ENCODE measurements at regions not wholly inside any gene's neighbourhood (a gene's known extent, or its start where the extent isn't known, plus 50 kb on each side); places are given as distances from the start of the nearest gene placed in this dataset.

DNA sequence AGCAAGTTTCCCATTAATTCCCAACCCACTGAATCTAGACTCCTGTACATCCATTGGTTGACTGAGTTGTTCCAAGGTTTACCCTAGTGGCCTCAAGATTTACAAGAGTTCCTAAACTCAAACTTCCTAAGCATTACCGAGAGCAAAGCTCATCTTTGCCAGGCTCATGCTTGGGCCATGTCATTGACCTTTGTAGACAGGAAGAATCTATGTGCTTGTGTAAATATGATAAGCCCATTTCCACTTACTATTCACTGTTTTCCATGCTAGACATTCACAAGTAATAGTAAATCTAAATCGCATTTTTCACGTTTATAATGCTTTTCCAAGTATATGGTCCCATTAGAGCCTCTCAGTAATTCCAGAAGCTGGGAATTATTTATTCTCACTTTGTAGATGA is 534.5 kb upstream of the CLINT1 start:
- Mint-ChIP-seq H3K27ac (no peak overlapping the region), H3K27me3 (no peaks in the 10 kb centered on the region), H3K9me3 (no peaks in the 10 kb centered on the region), H3K4me1 (ENCODE audit: low read depth) (no peaks in the 10 kb centered on the region), H3K36me3 (ENCODE audit: low read depth) (no peaks in the 10 kb centered on the region), H3K4me3 (no peak overlapping the region)
- DNase-seq (no peak), ATAC-seq (ENCODE audit: poor library complexity) (no peak)
- Histone ChIP-seq H3K27ac (ENCODE audit: low read depth in 1 of 2, low read length in 2 of 2) (no peak overlapping the region), H3K4me3 (ENCODE audit: low read length) (no peak overlapping the region), H3K36me3 (ENCODE audit: insufficient read depth, low read length) (no peaks in the 10 kb centered on the region), H3K9me3 (ENCODE audit: control insufficient read depth in 1 of 2, insufficient read depth in 1 of 2, low read length in 2 of 2) (no peaks in the 10 kb centered on the region), H3K4me1 (ENCODE audit: insufficient read depth, low read length) (no peaks in the 10 kb centered on the region), H3K27me3 (ENCODE audit: control insufficient read depth in 1 of 2, insufficient read depth in 2 of 2, low read length in 2 of 2) (no peaks in the 10 kb centered on the region)
- TF ChIP-seq, protein P1, sequence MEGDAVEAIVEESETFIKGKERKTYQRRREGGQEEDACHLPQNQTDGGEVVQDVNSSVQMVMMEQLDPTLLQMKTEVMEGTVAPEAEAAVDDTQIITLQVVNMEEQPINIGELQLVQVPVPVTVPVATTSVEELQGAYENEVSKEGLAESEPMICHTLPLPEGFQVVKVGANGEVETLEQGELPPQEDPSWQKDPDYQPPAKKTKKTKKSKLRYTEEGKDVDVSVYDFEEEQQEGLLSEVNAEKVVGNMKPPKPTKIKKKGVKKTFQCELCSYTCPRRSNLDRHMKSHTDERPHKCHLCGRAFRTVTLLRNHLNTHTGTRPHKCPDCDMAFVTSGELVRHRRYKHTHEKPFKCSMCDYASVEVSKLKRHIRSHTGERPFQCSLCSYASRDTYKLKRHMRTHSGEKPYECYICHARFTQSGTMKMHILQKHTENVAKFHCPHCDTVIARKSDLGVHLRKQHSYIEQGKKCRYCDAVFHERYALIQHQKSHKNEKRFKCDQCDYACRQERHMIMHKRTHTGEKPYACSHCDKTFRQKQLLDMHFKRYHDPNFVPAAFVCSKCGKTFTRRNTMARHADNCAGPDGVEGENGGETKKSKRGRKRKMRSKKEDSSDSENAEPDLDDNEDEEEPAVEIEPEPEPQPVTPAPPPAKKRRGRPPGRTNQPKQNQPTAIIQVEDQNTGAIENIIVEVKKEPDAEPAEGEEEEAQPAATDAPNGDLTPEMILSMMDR (IDR thresholded peaks at IDR 0.05) = no peak
- CTCF ChIA-PET = no interaction called here
- intact Hi-C loops (cut with DNase I, micrococcal nuclease) = no loop called here
- POLR2A ChIA-PET = no interaction called here

DNA sequence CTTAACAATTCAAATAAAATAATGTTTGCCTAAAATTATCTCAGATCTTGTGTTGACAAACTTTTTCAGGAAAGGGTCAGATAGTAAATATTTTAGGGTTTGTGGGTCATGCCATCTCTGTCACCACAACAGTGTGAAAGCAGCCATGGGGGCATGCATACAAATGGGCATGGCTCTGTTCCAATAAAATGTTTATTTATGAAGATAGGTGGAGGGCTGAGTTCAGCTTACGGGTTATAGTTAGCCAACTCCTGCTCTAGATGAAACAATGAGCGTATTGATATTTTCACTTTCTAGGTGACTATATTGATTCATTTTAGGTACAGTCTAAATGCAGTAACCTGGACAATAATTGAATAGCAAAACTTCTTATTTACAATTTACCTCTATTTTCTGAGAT is 533.8 kb upstream of the CLINT1 start:
- intact Hi-C loops (cut with DNase I, micrococcal nuclease) = no loop called here
- no peak overlapping the region for H3K27ac ChIP-seq (ENCODE audit: low read depth in 1 of 2, low read length in 2 of 2)
- no peaks in the 10 kb centered on the region for H3K9me3 ChIP-seq (ENCODE audit: control insufficient read depth in 1 of 2, insufficient read depth in 1 of 2, low read length in 2 of 2)
- Mint-ChIP-seq H3K36me3 (ENCODE audit: low read depth) (no peaks in the 10 kb centered on the region), H3K27me3 (no peaks in the 10 kb centered on the region), H3K4me1 (ENCODE audit: low read depth) (no peaks in the 10 kb centered on the region), H3K9me3 (no peaks in the 10 kb centered on the region), H3K27ac (no peak overlapping the region), H3K4me3 (no peak overlapping the region)
- TF ChIP-seq, protein P1 (IDR thresholded peaks at IDR 0.05) = no peak
- H3K4me3 ChIP-seq (ENCODE audit: low read length) = no peak overlapping the region
- ChIA-PET POLR2A (no interaction called here), CTCF (no interaction called here)
- DNase-seq (no peak), ATAC-seq (ENCODE audit: poor library complexity) (no peak)
- no peaks in the 10 kb centered on the region for H3K36me3 ChIP-seq (ENCODE audit: insufficient read depth, low read length)
- no peaks in the 10 kb centered on the region for H3K4me1 ChIP-seq (ENCODE audit: insufficient read depth, low read length)
- no peaks in the 10 kb centered on the region for H3K27me3 ChIP-seq (ENCODE audit: control insufficient read depth in 1 of 2, insufficient read depth in 2 of 2, low read length in 2 of 2)

DNA sequence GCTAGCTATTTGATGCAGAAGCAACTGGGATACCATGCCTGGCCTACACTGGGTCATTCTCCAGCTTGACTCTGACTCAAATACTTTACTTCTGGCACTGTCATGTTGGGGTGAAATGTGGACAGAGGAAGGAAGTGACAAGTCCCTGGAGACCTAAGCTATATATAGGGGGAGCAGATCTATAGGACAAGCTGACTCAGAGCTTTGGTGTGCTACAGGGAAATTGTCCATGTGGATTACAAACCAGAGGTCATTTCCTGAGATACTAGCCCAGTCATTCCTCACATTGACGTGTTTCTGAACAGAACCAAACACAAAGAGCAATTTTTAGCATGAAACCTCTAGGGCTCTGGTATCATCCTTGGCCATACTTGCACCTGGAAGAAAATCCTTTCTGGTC is 531.6 kb upstream of the CLINT1 start:
- TF ChIP-seq, protein P1 (IDR thresholded peaks at IDR 0.05) = no peak
- ChIA-PET POLR2A (no interaction called here), CTCF (no interaction called here)
- H3K27ac Mint-ChIP-seq = no peak overlapping the region
- DNase-seq (peak in 2 of 14 experiments; percentile 30 to 47), ATAC-seq (ENCODE audit: poor library complexity) (no peak)
- H3K9me3 ChIP-seq (ENCODE audit: control insufficient read depth in 1 of 2, insufficient read depth in 1 of 2, low read length in 2 of 2) = no peaks in the 10 kb centered on the region
- H3K27me3 Mint-ChIP-seq = no peaks in the 10 kb centered on the region
- no peaks in the 10 kb centered on the region for H3K4me1 Mint-ChIP-seq (ENCODE audit: low read depth)
- H3K4me3 Mint-ChIP-seq = no peak overlapping the region
- no peaks in the 10 kb centered on the region for H3K9me3 Mint-ChIP-seq
- H3K27me3 ChIP-seq (ENCODE audit: control insufficient read depth in 1 of 2, insufficient read depth in 2 of 2, low read length in 2 of 2) = no peaks in the 10 kb centered on the region
- H3K27ac ChIP-seq (ENCODE audit: low read depth in 1 of 2, low read length in 2 of 2) = no peak overlapping the region
- H3K36me3 ChIP-seq (ENCODE audit: insufficient read depth, low read length) = no peaks in the 10 kb centered on the region
- H3K36me3 Mint-ChIP-seq (ENCODE audit: low read depth) = no peaks in the 10 kb centered on the region
- H3K4me1 ChIP-seq (ENCODE audit: insufficient read depth, low read length) = no peaks in the 10 kb centered on the region
- intact Hi-C loops (cut with DNase I, micrococcal nuclease) = no loop called here
- H3K4me3 ChIP-seq (ENCODE audit: low read length) = no peak overlapping the region

Data from CD4-positive, alpha-beta T cell (primary cell).